HG03045 (cell line): ENCODE measurements at regions not wholly inside any gene's neighbourhood (a gene's known extent, or its start where the extent isn't known, plus 50 kb on each side); places are given as distances from the start of the nearest gene placed in this dataset.
"Not testable (repeated sequence)": the region's sequence is repeated elsewhere in the genome, so short reads cannot be mapped to it uniquely, and the experiment has no call there.

Experiments used
- ATAC-seq: cut with Tn5 transposase; IDR thresholded peaks from one replicate; pipeline ENCODE4 v1.9.1; 2021; ENCODE audit warnings: mild to moderate bottlenecking, moderate library complexity; ENCODE audit not compliant: unreplicated experiment

DNA sequence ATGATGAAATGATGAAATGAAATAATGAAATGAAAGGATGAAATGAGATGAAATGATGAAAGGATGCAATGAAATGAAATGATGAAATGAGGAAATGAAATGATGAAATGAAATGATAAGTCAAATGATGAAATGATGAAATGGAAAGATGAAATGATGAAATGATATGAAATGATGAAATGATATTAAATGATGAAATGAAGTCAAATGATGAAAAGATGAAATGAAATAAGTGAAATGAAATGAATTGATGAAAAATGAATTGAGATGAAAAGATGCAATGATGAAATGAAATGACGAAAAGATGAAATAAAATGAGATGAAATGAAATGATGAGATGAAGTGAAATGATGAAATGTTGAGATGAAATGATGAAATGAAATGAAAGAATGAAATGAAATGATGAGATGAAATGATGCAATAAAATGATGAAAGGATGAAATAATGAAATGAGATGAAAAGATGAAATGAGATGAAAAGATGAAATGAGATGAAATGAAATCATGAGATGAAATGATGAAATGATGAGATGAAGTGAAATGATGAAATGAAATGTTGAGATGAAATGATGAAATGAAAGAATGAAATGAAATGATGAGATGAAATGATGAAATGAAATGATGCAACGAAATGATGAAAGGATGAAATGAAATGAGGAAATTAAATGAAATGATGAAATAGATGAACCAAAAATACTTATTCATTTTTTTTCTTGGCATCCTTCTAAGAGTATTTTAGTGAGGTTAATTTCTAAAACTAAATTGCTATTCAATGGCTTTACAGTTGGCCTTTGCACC, 139.8 kb upstream of the ERV3-1 start:
- ATAC-seq = not testable (repeated sequence)

DNA sequence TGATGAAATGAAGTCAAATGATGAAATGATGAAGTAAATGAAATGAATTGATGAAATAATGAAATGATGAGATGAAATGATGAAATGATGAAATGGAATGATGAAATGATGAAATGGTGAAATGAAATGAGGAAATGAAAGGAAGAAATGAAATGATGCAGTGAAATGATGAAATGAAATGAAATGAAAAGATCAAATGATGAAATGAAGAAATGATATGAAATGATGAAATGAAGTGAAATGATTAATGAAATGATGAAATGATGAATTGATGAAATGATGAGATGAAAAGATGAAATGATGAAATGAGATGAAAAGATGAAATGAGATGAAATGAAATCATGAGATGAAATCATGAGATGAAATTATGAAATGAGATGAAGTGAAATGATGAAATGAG, 139.2 kb upstream of the ERV3-1 start:
- ATAC-seq = not testable (repeated sequence)

DNA sequence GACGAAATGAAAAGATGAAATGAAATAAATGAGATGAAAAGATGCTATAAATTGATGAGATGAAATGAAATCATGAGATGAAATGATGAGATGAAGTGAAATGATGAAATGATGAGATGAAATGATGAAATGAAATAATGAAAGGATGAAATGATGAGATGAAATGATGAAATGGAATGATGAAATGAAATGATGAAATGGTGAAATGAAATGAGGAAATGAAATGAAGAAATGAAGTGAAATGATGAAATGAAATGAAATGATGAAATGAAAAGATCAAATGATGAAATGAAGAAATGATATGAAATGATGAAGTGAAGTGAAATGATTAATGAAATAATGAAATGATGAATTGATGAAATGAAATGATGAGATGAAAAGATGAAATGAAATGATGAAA, 138.5 kb upstream of the ERV3-1 start:
- ATAC-seq = not testable (repeated sequence)

DNA sequence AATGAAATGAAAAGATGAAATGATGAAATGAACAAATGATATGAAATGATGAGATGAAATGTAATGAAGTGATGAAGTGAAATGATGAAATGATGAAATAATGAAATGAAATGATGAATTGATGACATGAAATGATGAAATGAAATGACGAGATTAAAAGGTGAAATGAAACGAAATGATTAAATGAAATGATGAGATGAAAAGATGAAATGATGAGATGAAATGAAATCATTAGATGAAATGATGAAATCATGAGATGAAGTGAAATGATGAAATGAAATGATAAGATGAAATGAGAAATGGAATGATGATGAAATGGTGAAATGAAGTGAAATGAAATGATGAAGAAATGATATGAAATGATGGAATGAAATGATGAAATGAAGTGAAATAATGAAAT, 138.1 kb upstream of the ERV3-1 start:
- ATAC-seq = not testable (repeated sequence)

DNA sequence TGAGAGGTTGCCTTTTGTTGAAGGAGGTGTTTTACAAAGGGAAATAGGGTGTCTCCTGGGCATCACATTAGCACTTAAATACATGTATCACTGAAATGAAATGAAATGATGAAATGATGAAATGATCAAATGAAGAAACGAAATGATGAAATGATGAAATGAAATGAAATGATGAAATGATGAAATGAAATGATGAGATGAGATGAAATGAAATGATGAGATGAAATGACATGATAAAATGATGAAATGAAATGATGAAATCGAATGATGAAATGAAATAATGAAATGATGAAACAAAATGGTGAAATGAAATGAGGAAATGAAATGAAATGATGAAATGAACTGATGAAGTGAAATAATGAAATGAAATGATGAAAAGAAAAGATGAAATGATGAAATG, 137.6 kb upstream of the ERV3-1 start:
- ATAC-seq = not testable (repeated sequence)

DNA sequence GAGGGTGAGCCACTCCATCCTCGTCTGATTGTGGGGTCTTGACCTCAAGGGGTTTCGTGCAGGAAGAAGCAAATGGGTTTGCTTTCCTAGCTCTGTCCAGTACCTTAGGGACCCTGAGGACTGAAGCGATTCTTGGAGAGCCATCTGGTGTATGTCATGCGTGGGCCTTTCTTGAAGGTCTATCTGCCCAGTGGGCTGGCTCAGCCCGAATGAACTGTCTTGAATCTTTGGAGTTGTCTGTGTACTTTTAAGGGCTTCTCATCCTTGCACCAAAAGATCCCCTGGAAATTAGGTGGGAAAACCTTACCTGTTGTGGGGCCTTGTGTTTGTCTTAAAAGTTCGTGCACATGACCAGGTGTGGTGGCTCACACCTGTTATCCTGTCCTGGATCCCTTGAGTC, 135.4 kb upstream of the ERV3-1 start:
- not testable (repeated sequence) for ATAC-seq

DNA sequence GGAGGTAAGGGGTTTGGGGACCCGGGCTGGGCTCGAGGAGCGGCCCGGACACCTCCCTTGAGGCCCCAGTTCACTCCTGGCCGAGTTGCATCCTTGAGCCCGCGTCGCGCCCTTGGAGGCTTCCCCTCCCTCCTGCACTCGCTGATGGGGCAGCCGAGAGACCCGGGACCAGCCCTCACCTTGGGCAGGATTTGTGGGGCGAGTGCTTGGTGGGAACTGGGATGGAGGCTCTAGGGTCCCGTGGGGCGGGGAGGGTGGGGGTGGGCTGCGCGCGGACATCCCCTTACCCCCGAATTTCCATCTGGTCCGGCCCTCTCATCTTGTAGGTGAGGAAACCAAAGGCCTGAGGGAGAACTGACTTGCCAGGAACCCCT, 134.9 kb upstream of the ERV3-1 start:
- not testable (repeated sequence) for ATAC-seq

DNA sequence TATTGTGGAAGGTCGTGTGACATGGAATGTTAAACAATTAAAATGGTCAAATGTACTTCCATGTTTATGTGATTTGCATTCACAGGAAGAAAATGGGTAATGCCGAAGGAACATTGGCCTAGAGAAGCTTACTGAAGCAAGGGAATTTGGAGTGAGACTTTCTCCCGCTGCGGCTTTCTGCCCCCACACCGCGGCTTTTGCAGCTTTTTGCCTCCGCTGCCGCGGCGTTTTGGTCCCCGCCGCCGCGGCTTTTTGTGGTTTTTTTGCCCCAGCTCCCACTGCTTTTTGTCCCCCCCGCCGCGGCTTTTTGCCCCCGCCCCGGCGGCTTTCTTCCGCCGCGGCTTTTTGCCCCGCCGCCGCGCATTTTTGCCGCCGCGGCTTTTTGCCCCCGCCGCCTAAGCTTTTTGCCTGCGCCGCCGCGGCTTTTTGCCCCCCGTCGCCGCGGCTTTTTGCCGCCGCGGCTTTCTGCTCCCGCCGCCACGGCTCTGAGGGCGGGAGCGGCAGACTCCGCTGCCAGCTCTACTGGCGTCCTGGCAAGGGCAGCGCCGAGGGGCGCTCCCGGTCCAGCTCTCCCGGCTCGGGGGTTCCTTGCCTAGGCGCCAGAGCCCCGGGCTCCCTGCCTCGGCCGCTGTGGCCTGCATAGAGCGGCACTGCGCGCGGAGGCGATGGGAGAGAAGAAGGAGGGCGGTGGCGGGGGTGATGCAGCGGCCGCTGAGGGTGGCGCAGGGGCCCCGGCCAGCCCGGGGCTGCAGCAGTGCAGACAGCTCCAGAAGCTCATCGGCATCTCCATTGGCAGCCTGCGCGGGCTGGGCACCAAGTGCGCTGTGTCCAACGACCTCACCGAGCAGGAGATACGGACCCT, 134.3 kb upstream of the ERV3-1 start:
- not testable (repeated sequence) for ATAC-seq

DNA sequence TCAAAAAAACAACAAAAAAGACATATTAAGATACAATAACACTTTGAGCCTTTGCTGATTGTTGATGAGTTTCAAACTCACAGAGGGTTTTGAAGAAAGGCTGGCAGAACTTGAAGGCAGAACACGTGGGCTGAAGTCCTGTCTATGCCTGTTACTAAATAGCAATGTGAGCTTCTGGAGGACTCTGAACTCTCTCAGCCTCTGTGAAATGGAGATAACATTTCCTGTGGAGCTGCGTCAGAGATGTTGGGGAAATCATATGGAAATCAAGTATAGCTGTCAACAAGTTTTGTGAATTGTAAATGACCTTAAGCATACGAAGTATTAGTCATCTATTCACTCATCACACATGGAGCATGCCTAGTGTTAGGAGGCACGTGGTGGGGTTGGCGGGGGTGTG, 130.4 kb upstream of the ERV3-1 start:
- not testable (repeated sequence) for ATAC-seq

DNA sequence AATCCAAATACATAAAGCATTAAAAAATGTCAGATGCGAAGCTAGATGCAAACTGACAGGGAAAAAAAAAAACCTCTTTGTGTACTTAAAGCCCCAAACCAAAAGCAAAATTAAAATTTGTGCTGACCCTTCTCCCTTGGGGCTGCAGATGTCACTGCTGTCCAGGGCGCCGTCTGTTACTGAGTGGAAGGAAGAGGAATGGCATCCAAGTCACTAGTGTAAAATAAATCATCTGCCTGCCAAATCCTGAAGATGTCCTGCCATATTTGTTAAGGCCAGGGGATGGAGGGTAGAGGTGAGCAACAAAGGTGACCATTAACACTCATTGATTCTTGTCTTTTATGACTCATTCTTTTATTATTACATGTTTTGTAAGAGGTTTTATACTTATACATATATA, 126.6 kb upstream of the ERV3-1 start:
- not testable (repeated sequence) for ATAC-seq

DNA sequence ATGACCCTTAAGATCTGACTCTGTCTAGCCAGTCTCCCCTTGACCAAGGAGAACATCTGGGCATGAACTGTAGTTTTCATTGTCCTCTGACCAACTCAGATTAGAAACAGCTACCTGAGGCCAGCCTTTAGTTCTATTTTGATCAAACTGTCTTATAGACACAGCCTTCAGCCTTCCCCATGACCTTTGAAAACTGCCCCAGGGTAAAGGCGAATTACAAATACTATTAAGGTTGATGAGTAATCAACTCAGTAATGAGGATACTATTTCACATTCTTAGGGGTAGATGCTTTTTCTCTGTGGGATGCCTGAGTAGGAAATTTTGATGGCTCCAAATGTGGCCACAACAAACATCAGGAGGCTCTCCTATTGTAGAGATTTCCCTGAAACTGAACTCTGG, 125.8 kb upstream of the ERV3-1 start:
- not testable (repeated sequence) for ATAC-seq

DNA sequence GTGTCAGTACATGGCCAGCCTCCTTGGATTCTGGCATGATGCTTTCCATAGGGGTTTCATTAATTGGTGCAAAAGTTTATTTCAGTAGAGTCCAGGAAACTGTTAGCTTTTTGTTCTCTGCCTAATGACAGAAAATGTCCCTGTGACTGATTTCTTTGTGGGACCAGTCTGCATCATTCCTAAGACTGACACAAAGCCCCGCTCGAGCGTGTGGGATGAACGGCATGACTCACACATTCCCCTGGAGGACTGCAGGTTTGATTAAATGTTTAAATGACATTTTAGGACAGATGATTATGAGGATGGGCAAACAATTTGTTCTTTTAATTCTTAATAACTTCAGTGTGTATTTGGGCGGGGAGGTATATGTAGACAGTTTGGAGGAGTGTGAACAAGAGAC, 120.9 kb upstream of the ERV3-1 start:
- not testable (repeated sequence) for ATAC-seq

DNA sequence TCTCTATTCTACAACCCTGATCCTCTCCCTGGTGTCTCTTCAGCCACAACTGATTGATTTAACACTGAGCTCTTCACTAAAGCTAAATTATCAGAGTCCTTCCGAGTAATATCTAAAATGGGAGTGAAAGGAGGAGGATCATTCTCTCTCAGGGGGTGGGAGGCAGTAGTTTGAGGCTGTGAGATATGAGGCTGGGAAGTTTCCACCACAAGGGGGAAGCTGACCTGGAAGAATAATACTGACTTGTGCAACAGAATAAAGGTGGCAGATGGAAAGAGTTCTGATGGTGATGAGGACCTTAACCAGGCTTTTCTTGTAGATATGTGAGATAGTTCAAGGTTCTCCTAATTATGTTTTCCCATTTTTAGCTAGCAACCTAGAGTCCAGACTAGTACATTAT, 118.1 kb upstream of the ERV3-1 start:
- ATAC-seq = not testable (repeated sequence)

DNA sequence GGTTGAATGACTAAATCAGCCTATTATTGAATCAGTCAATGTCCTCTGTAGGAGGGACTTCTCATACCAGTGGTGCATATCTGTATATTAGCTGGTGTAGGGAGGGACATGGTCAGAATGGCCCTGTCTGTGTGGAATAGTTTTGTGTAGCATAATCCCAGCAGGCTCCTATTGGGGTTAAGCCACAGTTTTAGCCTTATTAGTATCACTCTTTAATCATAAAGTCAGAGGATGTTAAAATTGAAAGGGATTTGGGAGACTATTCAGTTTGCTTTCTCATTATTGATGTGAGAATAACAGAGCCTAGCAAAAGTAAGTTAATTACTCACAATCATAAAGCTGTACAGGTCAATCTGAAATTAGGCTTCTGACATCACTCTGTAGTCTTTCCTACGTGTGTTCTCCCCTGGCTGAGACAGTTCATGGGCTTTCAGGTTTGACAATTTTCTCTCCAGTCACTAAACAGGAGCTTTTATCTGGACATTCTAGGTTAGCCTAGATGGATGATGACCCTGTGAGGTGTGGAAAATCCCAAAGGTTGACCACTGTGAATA, 99.2 kb upstream of the ERV3-1 start:
- not testable (repeated sequence) for ATAC-seq

DNA sequence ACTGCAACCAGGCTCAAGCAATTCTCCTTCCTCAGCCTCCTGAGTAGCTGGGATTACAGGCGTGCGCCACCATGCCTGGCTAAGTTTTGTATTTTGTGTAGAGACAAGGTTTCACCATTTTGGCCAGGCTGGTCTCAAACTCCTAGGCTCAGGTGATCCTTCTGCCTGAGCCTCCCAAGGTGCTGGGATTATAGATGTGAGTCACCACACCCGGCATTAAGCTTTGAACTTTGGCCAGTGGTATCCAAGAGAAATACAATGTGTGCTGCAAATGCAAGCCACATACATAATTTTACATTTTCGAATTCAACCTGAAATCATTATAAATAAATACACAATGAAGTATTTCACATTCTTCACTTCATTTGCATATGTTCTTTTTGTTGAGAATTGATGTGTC, 94.0 kb upstream of the ERV3-1 start:
- ATAC-seq = not testable (repeated sequence)

DNA sequence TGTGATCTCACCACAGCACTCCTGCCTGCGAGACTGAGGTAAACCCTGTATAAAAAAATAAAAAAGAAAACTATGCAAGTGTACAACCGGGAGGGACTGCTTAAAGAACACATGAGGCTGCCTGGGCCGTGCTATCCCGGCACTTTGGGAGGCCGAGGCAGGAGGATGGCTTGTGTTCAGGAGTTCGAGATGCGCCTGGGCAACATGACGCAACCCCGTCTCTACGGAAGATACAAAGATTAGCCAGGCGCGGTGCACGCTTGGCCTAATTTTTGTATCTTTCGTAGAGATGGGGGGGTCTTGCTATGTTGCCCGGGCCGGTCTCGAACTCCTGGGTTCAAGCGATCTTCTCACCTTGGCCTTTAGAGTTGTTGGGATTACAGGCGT, 75.2 kb upstream of the ERV3-1 start:
- ATAC-seq = not testable (repeated sequence)

DNA sequence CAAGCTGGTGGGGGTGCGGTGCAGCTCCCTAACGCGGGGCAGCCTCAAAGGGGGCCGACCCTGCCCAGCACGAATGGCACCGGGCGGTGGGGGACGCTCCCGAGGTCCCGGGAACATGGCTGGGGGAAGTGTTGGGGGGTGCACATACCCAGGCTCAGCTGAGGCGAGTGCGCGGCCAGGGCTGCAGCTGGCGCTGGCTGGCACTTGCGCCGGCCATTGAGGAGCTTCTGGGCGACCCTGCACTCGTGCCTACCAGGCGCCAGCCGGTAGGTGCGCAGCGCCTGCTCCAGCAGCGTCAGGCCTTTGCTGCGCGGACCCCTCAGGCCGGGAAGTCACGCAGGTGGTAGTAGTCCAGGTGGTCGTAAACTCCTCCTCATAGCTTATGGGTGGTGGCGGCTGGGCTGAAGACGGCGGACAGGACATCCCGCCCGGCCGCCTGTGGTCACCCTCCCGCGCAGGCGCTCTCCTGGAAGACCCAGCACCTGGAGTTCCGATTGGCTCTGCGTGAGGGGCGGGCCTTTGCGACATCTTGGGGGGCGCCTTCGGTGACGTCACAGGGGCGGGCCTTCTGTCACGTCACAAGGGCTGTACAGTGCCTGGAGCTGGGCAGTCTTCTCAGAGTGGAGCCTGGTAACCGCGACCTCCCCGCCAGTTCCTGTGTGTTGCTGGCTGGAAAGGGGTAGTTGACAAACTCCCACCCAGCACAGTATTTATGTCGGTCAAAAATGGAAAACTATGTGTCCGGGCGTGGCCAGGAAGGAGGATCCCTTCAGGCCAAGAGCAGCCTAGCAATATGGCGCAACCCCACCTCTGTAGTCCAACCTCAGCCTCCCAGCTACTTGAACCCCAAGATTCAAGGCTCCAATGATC, 74.5 kb upstream of the ERV3-1 start:
- peak; percentile 100 for ATAC-seq

DNA sequence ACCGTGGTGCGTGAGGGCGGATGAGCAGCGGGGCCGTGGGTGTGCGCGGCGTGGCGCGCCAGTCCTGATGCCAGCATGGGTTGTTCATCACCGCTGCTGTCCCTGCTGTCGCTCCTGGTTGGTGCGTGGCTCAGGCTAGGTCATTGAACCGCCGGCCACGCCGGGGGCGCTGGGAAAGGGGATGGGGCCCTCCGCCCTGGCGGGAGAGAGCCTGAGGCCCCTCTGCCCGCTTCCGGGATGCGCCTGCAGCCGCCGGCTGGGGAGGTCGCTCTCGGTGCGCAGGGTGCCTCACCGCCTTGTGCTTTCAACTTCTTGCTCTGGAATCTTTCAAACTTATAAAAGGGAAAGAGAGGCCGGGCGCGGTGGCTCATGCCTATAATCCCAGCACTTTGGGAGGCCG, 68.5 kb upstream of the ERV3-1 start:
- ATAC-seq = not testable (repeated sequence)

DNA sequence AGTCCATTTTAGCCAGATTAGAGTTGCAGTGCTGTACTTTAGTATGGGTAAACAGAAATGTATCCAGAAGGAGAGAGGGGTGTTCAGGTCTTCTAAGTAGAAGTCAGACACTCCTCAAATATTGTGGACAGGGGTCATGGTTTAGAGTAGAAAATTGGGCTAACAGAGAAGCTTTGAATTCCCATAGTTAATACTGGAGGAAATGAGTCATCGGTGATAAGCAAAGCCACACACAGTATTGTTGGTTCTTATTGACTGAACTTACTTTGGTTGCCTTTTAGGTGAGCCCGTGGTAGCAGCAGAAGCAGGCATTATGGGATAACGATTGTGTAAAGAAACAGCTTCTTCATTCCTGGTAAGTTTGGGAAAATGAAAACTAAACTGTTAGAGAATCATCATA, 66.7 kb upstream of the ERV3-1 start:
- ATAC-seq = not testable (repeated sequence)

DNA sequence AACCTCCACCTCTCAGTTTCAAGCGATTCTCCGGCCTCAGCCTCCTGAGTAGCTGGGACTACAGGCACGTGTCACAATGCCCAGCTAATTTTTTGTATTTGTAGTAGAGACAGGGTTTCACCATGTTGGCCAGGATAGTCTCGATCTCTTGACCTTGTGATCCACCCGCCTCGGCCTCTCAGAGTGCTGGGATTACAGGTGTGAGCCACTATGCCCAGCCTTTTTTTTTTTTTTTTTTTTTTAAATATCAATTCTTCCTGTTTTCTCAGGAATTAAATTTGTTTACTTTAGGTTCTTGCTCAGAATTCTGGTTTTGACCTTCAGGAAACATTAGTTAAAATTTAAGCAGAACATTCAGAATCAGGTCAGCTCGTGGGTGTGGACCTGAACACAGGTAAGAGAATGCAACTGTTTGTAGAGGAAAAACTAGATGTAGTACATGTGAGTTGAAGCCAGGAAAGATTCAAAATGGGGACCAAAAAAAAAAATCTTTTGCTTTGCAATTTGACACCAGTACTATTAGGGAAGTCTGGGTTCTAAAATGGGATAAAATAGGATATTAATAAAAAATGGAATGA, 65.5 kb upstream of the ERV3-1 start:
- not testable (repeated sequence) for ATAC-seq
